ENCODE measurements at regions not wholly inside any gene's neighbourhood (a gene's known extent, or its start where the extent isn't known, plus 50 kb on each side); places are given as distances from the start of the nearest gene placed in this dataset.

DNA sequence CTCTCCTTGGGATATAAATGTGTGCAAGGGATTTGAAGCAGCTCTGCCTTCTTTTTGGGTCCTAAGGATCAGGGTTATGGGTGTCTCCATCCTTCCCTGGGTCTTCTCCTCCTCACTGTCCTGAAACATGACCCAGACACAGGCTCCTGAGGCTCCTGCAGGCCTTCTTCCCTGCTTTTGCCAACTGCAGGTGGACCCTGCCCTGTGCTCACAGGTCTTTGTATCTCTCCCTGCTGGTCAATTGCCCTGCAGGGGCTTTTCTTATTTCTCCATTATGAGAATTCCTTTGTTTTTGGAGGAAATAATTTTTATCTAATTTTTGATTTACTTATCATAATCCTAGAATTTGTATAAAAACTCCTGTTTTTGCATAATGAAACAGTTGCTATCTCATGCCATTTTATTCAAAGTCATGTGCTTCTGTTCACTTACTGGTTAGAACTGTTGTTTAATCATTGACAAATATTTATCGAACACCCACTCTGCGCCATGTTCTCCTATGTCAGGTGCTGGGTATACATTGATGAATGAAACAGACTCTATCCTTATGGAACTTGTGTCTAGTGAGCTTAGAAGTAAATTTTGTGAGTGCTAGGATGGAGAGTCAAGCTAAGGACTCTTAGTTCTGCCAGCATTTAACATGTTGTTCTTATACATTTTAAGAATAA lies 89.7 kb upstream of the TOP3B start:
- TF ChIP-seq EZH2 (IDR thresholded peaks at IDR 0.05; ENCODE audit: borderline replicate concordance, low read depth, low read length, severe bottlenecking) (no peak), JUN (IDR thresholded peaks at IDR 0.05; ENCODE audit: borderline replicate concordance, insufficient read depth, insufficient read length, low read depth) (no peak), GATA2 (IDR thresholded peaks at IDR 0.05; ENCODE audit: insufficient read depth, insufficient read length, low read depth, low read length) (no peak), MYC (IDR thresholded peaks at IDR 0.05; ENCODE audit: low read depth, low read length) (no peak), POLR2A (IDR thresholded peaks at IDR 0.05; ENCODE audit: low read depth, low read length) (no peak), FOS (IDR thresholded peaks at IDR 0.05; ENCODE audit: borderline replicate concordance, insufficient read depth, low read length) (no peak), POLR2AphosphoS5 (IDR thresholded peaks at IDR 0.05; ENCODE audit: insufficient read depth, low read depth, low read length) (no peak)
- TF ChIP-seq, protein P1, sequence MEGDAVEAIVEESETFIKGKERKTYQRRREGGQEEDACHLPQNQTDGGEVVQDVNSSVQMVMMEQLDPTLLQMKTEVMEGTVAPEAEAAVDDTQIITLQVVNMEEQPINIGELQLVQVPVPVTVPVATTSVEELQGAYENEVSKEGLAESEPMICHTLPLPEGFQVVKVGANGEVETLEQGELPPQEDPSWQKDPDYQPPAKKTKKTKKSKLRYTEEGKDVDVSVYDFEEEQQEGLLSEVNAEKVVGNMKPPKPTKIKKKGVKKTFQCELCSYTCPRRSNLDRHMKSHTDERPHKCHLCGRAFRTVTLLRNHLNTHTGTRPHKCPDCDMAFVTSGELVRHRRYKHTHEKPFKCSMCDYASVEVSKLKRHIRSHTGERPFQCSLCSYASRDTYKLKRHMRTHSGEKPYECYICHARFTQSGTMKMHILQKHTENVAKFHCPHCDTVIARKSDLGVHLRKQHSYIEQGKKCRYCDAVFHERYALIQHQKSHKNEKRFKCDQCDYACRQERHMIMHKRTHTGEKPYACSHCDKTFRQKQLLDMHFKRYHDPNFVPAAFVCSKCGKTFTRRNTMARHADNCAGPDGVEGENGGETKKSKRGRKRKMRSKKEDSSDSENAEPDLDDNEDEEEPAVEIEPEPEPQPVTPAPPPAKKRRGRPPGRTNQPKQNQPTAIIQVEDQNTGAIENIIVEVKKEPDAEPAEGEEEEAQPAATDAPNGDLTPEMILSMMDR (IDR thresholded peaks at IDR 0.05; ENCODE audit: extremely low read depth in 1 of 2, insufficient read depth in 1 of 2, low read depth in 1 of 2, low read length in 2 of 2): no peak
- TF ChIP-seq, protein P2, sequence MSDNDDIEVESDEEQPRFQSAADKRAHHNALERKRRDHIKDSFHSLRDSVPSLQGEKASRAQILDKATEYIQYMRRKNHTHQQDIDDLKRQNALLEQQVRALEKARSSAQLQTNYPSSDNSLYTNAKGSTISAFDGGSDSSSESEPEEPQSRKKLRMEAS (IDR thresholded peaks at IDR 0.05; ENCODE audit: insufficient read depth, insufficient read length): no peak
- H3K4me2 ChIP-seq (ENCODE audit: insufficient read depth, low read length): no peak overlapping the region
- intact Hi-C loops (cut with micrococcal nuclease) (no loop called here), dilution Hi-C loops (cut with MboI; ENCODE audit: extremely low pct_ligation_motif_present, low sequenced_read_pairs) (no loop called here)
- ChIA-PET POLR2A (no interaction called here), CTCF (interaction anchor here (1.4 kb wide), 1 partner anchor 14 kb away, joined by 3 read pairs; no protein-coding TSS in a partner anchor)
- H3K9me1 ChIP-seq (replicated peaks; ENCODE audit: control insufficient read depth, extremely low read depth, insufficient read depth, low read length): no peaks in the 10 kb centered on the region
- H3K36me3 ChIP-seq (ENCODE audit: control insufficient read depth in 2 of 2, extremely low read depth in 1 of 2, insufficient read depth in 2 of 2, low read length in 2 of 2): no peaks in the 10 kb centered on the region
- H3K4me1 ChIP-seq (ENCODE audit: control insufficient read depth, extremely low read depth, insufficient read depth, low read length): no peaks in the 10 kb centered on the region
- FAIRE-seq (no peak), DNase-seq (ENCODE audit: low read depth, low spot score) (no peak)
- no peaks in the 10 kb centered on the region for H3K79me2 ChIP-seq (ENCODE audit: control insufficient read depth, insufficient read depth, low read length)
- H3K4me3 ChIP-seq (replicated peaks in 1 of 3; ENCODE audit: insufficient read depth in 1 of 3, low read depth in 1 of 3, low read length in 3 of 3): no peak overlapping the region
- no TSS peak for BruUV-seq (replicated peaks)
- no peak overlapping the region for H3K27ac ChIP-seq (ENCODE audit: insufficient read depth, low read depth, low read length)
- no peaks in the 10 kb centered on the region for H3K9me3 ChIP-seq (replicated peaks; ENCODE audit: control insufficient read depth, insufficient read depth, low read length)
- H2AFZ ChIP-seq (ENCODE audit: low read depth, low read length): no peak overlapping the region
- H3K27me3 ChIP-seq (ENCODE audit: control insufficient read depth in 2 of 2, insufficient read depth in 2 of 2, low read length in 2 of 2): peaks cover 21 to 26% of the 10 kb centered on the region in 2 experiments
- no peak overlapping the region for H3K9ac ChIP-seq (replicated peaks; ENCODE audit: extremely low read depth, insufficient read depth, low read length)
- H4K20me1 ChIP-seq (replicated peaks; ENCODE audit: control insufficient read depth, extremely low read depth, insufficient read depth, low read length): no peaks in the 10 kb centered on the region

Data from endothelial cell of umbilical vein (primary cell).